ENCODE measurements at regions not wholly inside any gene's neighbourhood (a gene's known extent, or its start where the extent isn't known, plus 50 kb on each side); places are given as distances from the start of the nearest gene placed in this dataset.

DNA sequence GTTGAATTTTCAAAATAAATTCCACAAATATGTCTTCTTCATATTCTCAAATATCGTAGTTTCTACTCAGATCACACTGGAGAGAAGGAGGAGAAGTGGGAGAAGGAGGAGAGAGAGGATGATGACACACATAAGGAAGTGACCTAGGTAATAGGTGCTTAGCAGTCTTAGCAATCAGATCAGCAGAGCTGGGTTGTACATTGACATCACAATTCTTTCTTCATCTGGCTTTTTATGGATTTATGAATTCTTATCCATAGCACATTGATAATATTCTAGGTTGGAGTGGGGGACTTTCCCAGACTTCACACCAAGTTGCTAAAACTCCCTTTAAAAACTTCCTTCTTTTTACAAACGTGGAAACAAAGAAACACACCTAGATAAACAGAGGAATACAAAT, 86.9 kb downstream of the FGF9 start:
- peaks cover 10% of the 10 kb centered on the region for H3K4me1 Mint-ChIP-seq
- H3K36me3 Mint-ChIP-seq (ENCODE audit: low read depth) = no peaks in the 10 kb centered on the region
- TF ChIP-seq, protein P1, sequence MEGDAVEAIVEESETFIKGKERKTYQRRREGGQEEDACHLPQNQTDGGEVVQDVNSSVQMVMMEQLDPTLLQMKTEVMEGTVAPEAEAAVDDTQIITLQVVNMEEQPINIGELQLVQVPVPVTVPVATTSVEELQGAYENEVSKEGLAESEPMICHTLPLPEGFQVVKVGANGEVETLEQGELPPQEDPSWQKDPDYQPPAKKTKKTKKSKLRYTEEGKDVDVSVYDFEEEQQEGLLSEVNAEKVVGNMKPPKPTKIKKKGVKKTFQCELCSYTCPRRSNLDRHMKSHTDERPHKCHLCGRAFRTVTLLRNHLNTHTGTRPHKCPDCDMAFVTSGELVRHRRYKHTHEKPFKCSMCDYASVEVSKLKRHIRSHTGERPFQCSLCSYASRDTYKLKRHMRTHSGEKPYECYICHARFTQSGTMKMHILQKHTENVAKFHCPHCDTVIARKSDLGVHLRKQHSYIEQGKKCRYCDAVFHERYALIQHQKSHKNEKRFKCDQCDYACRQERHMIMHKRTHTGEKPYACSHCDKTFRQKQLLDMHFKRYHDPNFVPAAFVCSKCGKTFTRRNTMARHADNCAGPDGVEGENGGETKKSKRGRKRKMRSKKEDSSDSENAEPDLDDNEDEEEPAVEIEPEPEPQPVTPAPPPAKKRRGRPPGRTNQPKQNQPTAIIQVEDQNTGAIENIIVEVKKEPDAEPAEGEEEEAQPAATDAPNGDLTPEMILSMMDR (IDR thresholded peaks at IDR 0.05) = no peak
- H3K4me3 Mint-ChIP-seq = no peak overlapping the region
- no peaks in the 10 kb centered on the region for H3K9me3 Mint-ChIP-seq
- peaks cover 4% of the 10 kb centered on the region for H3K27me3 Mint-ChIP-seq (ENCODE audit: low read depth, poor library complexity)
- DNase-seq = no peak
- H3K27ac Mint-ChIP-seq = no peak overlapping the region

DNA sequence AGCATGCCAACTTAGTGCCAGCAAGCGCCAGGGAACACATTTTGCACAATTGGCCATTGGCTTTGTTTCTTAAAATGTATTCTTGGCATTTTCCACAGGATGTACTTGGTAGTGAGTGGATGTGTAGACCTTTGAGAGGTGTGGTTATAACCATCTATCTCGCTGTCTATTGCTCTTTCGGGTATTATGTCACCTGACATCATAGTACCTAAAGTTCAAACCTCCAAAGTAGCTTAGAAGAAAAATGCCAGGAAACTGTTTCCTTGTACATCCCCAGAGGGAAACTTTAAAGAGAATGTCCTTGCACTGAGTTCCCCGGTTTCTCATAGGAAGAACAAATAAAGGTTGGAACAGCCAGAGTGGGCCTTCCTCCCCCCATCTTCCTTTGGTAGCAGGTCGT, 87.6 kb downstream of the FGF9 start:
- Mint-ChIP-seq H3K4me3 (no peak overlapping the region), H3K9me3 (no peaks in the 10 kb centered on the region), H3K4me1 (peaks cover 10% of the 10 kb centered on the region), H3K27me3 (ENCODE audit: low read depth, poor library complexity) (peaks cover 4% of the 10 kb centered on the region), H3K36me3 (ENCODE audit: low read depth) (no peaks in the 10 kb centered on the region), H3K27ac (no peak overlapping the region)
- DNase-seq = no peak
- TF ChIP-seq, protein P1 (IDR thresholded peaks at IDR 0.05) = no peak

DNA sequence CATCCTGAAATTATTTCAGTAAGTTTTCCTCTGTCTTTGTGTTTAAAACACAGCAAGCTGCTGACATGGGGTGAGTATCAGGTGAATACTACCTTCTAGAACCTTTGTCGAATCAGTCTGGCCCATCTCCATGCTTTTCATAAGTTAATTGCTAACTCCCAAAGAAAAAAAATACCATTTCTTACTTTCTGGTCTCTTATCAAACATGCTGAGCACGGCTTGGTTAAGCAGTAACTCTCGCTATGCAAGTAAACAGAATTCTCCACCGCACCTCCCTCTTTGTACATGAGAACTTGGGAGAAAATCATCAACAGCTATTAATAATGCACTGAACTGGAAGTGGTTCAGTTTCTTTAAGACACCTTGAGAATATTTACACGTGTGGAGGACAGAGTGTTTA, 88.6 kb downstream of the FGF9 start:
- H3K27me3 Mint-ChIP-seq (ENCODE audit: low read depth, poor library complexity) = peaks cover 4% of the 10 kb centered on the region
- no peak for DNase-seq
- no peaks in the 10 kb centered on the region for H3K9me3 Mint-ChIP-seq
- TF ChIP-seq, protein P1 (IDR thresholded peaks at IDR 0.05) = no peak
- H3K4me1 Mint-ChIP-seq = peaks cover 10% of the 10 kb centered on the region
- H3K36me3 Mint-ChIP-seq (ENCODE audit: low read depth) = no peaks in the 10 kb centered on the region
- H3K27ac Mint-ChIP-seq = no peak overlapping the region
- H3K4me3 Mint-ChIP-seq = no peak overlapping the region

DNA sequence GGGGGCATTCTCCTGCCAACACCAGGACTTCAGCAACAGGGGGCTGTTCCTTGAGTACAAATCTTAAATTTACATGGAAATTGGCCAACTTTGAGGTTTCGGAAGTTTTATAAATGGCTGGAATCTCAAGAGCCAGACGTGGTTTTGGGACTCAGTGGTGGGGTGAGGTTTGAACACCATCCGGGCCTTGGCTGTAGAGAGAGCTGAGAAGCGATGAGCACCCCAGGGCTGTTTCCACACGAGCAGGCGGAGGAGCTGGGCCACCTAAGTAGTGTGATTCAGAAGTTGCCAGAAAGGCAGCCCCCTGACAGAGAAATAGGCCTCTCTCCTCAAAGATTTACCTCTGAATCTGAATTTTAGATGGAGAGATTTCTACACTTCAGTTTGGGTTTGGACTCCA, 89.0 kb downstream of the FGF9 start:
- H3K4me3 Mint-ChIP-seq = no peak overlapping the region
- H3K4me1 Mint-ChIP-seq = peaks cover 10% of the 10 kb centered on the region
- H3K9me3 Mint-ChIP-seq = no peaks in the 10 kb centered on the region
- no peaks in the 10 kb centered on the region for H3K36me3 Mint-ChIP-seq (ENCODE audit: low read depth)
- H3K27me3 Mint-ChIP-seq (ENCODE audit: low read depth, poor library complexity) = peaks cover 4% of the 10 kb centered on the region
- no peak for DNase-seq
- TF ChIP-seq, protein P1 (IDR thresholded peaks at IDR 0.05) = no peak
- H3K27ac Mint-ChIP-seq = no peak overlapping the region

DNA sequence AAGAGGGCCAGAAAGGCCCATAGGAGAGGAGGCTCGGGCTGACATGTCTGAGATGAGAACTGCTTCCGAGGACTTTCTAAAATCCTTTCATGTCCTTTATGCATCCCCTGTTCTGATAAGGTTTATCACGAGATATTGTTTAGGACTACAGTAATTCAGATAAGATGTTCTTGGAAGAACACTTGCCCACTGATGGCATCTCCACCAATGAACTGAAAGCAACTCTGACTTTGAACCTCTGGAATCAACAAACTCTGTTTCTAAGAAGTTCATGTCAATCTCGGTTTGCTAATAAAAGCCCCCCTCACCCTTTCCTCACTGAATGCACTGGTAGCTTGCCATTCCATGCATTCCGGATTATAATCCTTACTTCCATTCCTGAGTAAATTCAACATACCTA, 90.9 kb downstream of the FGF9 start:
- Mint-ChIP-seq H3K4me1 (peaks cover 2% of the 10 kb centered on the region), H3K27me3 (ENCODE audit: low read depth, poor library complexity) (peaks cover 4% of the 10 kb centered on the region), H3K36me3 (ENCODE audit: low read depth) (no peaks in the 10 kb centered on the region), H3K27ac (no peak overlapping the region), H3K9me3 (no peaks in the 10 kb centered on the region), H3K4me3 (no peak overlapping the region)
- TF ChIP-seq, protein P1 (IDR thresholded peaks at IDR 0.05) = no peak
- DNase-seq = no peak

DNA sequence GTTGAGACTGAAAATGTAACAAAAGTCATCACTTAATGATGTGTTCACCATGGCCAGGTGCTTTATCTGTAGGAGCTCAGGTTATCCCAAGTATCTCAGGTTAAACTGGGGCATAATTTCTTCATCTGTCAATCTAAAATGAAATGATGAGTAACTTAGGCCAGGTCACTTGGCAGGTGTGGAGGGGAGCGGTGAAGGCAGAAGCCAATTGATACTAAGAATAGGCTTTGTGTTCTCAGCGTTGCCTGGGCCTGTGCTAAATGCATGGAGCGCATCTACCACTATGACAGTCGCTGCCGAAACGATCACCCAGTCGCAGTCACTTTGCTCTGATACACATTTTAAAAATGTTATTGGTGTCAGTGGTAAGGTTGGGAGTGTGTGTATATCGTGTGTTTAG, 91.6 kb downstream of the FGF9 start:
- Mint-ChIP-seq H3K36me3 (ENCODE audit: low read depth) (no peaks in the 10 kb centered on the region), H3K4me1 (no peaks in the 10 kb centered on the region), H3K27me3 (ENCODE audit: low read depth, poor library complexity) (peaks cover 7% of the 10 kb centered on the region), H3K27ac (no peak overlapping the region), H3K4me3 (no peak overlapping the region), H3K9me3 (peaks cover under 1% of the 10 kb centered on the region)
- TF ChIP-seq, protein P1 (IDR thresholded peaks at IDR 0.05) = no peak
- no peak for DNase-seq
